AG09309 (cell line): ENCODE measurements at regions not wholly inside any gene's neighbourhood (a gene's known extent, or its start where the extent isn't known, plus 50 kb on each side); places are given as distances from the start of the nearest gene placed in this dataset.

ENCODE experiments used
- DNase-seq: peaks from one replicate; pipeline ENCODE4 v3.0.0-alpha.2; 2010; ENCODE audit warnings: low read depth
- H3K4me3 ChIP-seq: 2 replicates; pipeline ENCODE4 v1.5.1; 2011; ENCODE audit warnings: mild to moderate bottlenecking, low read depth, low read length, moderate library complexity; ENCODE audit not compliant: control insufficient read depth
- TF ChIP-seq, protein P1 (sequence below): IDR thresholded peaks from 2 replicates; pipeline ENCODE4 v1.5.1; 2011; ENCODE audit warnings: mild to moderate bottlenecking, low read depth, low read length, inconsistent platforms; ENCODE audit not compliant: insufficient read depth, control insufficient read depth; ENCODE audit errors: missing control alignments

DNA sequence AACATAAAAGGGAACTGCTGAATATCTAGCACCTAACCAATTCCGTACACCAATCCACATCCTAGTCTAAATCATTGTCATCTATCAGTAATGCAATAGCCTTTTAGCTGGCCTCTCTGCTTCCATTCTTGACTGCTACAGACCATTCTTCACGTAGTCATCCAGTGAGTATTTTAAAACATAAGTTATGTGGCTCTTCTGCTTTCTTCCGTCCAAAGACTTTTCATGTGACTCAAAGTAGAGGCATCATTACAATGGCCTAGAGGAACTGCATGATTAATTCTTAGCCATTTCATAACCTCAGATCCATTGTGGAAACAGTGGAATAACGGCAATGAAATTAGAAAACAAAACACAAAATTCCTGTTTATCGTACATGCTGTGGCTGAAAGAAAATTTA, 88.9 kb upstream of the CBLB start:
- DNase-seq: peak; percentile 63
- TF ChIP-seq, protein P1, sequence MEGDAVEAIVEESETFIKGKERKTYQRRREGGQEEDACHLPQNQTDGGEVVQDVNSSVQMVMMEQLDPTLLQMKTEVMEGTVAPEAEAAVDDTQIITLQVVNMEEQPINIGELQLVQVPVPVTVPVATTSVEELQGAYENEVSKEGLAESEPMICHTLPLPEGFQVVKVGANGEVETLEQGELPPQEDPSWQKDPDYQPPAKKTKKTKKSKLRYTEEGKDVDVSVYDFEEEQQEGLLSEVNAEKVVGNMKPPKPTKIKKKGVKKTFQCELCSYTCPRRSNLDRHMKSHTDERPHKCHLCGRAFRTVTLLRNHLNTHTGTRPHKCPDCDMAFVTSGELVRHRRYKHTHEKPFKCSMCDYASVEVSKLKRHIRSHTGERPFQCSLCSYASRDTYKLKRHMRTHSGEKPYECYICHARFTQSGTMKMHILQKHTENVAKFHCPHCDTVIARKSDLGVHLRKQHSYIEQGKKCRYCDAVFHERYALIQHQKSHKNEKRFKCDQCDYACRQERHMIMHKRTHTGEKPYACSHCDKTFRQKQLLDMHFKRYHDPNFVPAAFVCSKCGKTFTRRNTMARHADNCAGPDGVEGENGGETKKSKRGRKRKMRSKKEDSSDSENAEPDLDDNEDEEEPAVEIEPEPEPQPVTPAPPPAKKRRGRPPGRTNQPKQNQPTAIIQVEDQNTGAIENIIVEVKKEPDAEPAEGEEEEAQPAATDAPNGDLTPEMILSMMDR: no peak

DNA sequence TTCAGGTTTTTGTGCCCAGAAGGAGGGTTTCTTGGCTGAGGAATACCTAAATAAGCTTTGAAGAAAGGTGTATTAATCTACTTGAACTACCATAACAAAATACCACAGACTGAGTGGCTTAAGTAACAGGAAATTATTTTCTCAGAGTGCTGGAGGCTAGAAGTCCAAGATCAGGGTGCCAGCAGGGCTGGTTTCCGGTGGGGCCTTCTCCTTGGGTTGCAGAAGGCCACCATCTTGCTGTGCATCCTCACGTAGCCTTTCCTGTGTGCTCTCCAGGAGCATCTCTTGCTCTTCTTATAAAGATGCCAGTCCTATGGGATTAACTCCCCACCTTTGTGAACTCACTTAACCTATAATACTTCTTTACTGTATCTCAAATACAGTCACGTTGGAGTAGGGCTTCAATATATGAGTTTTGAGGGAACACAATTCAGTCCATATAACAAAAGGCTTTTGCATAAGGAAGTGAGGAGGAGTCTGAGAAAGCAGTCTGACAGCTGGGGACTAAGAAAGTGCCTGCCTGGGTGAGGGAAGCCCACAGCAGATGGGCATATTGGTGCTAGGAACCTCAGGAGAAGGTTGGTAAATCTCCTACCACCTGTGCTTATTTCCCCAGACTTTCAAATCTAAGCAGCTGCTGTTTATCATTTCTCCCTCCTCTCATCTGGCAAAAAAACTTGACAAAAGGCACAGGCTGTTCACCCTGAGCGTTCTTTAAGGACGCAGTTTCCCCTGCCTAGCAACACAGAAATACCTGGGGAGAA, 89.6 kb upstream of the CBLB start:
- no peak for DNase-seq
- no peak overlapping the region for H3K4me3 ChIP-seq
- TF ChIP-seq, protein P1: no peak

More for the DNA sequence above, 88.9 kb upstream of the CBLB start:
- no peak overlapping the region for H3K4me3 ChIP-seq

DNA sequence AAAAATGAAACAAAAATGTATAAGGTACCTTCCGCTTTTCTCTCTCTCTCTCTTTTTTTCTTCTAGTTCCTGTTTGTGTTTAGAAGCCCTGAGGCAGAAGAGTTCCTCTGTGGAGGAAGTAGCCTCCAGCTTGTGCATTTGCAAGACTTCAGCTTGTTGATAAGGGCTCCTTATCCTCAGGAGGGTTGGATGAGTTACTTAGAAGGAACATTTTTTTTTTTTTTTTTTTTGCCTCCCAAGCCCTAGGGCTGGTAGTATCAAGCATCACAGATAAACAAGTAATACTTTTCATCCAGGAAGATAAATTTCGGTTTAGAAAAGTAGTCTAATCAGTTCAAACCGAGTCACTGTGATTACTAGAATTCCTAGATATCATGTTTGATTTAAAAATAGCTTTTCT, 91.0 kb upstream of the CBLB start:
- DNase-seq: no peak
- no peak overlapping the region for H3K4me3 ChIP-seq
- TF ChIP-seq, protein P1: no peak

DNA sequence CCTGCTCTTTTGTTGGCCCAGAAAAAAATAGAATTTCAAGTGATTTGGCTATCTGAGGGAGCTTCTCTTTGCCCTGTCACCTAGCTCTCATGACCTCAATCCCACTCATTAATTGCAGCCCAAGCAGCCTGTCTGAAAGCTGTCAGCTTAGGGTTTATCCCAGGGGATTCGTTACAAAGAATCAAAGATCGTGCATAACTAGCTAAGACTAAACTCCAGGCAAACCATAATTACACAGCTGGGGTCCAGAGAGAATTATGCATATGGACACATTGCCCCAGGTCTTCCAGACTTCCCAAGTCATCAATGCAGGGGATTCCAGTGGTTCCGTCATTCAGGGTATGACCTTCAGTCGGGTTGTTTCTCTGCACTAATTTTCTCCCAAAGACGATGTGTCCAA, 91.6 kb upstream of the CBLB start:
- no peak overlapping the region for H3K4me3 ChIP-seq
- DNase-seq: no peak
- TF ChIP-seq, protein P1: no peak

DNA sequence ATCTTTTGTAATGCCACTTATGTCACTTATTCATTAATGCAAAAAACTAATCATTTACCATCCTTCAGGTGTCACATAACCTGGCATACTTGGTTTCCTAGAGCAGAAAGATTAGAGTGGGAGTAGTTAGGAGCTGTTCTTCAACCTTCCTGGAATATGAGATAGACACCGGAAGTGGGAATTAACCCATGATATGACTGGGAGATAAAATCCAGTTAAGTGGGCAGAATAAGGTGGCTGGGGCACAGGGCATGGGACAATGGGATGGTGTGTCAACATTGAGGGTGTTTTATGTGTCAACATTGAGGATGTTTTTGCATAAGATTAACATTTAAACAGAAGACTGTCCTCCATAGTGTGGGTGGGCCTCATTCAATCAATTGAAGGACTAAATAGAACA, 94.3 kb upstream of the CBLB start:
- no peak for DNase-seq
- H3K4me3 ChIP-seq: no peak overlapping the region
- TF ChIP-seq, protein P1: no peak

DNA sequence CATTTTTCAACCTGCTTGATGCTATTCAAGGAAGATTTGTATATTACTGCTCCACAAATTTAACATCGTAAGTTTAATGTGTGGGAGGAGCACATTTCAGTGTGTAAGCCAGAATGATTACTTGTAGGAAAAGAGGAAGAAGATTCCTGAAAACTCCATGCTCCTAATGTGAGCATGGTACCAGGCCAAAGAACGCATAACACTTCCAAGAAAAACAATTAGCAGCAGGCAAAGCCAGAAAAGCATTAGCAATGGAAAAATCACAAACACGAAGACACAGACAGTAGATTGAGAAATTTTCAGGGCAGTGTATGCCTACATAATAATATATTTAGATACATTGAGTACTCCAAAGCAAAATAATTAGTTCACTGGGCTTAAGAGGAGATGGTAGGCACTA, 96.6 kb upstream of the CBLB start:
- peak; percentile 59 for DNase-seq
- no peak overlapping the region for H3K4me3 ChIP-seq
- TF ChIP-seq, protein P1: no peak
